PC-3 (cell line): ENCODE measurements at regions not wholly inside any gene's neighbourhood (a gene's known extent, or its start where the extent isn't known, plus 50 kb on each side); places are given as distances from the start of the nearest gene placed in this dataset.

Experiments
- ATAC-seq: fragments of 200-7000 bp; cut with Tn5 transposase; 2 replicates; pipeline ENCODE4 v1.9.1; 2020; ENCODE audit warnings: mild to moderate bottlenecking, moderate library complexity
- BruUV-seq: library from RNA; stranded (reverse); fragments of 400-500 nt; replicated peaks from 2 replicates; lab custom pipeline; 2021; lab: Mats Ljungman, UMichigan
- CTCF ChIA-PET: fragments of 300-600 bp; sonication (Branson Sonifier 250); formaldehyde crosslinking; loops from one replicate; lab custom pipeline; 2022; ENCODE audit warnings: antibody characterized with exemption; lab: Charles Lee
- POLR2A ChIA-PET: fragments of 300-600 bp; sonication (Branson Sonifier 250); formaldehyde crosslinking; loops from one replicate; lab custom pipeline; 2022; ENCODE audit warnings: antibody characterized with exemption; ENCODE audit not compliant: unreplicated experiment; lab: Charles Lee
- DNase-seq: peaks from one replicate; pipeline ENCODE4 v3.0.0-alpha.2; 2015
- H2AFZ ChIP-seq: fragments of 300-600 bp; sonication (generic); 2 replicates; pipeline ENCODE4 v1.6.0; 2016; ENCODE audit warnings: antibody characterized with exemption, low read length
- H3F3A ChIP-seq: fragments of 300-600 bp; sonication (generic); one replicate; pipeline ENCODE4 v1.6.0; 2017; ENCODE audit warnings: antibody characterized with exemption, low read length, control low read depth, mild to moderate bottlenecking; ENCODE audit not compliant: unreplicated experiment
- H3K27ac ChIP-seq: fragments of 300-600 bp; sonication (generic); 2 replicates; pipeline ENCODE4 v1.5.1; 2016; ENCODE audit warnings: mild to moderate bottlenecking, low read length
- H3K27me3 ChIP-seq: fragments of 300-600 bp; sonication (generic); 2 replicates; pipeline ENCODE4 v1.6.1; 2016; ENCODE audit warnings: low read length, mixed read lengths
- H3K36me3 ChIP-seq: fragments of 300-600 bp; sonication (generic); 2 replicates; pipeline ENCODE4 v1.6.1; 2016; ENCODE audit warnings: low read depth, mixed run types, low read length, mixed read lengths
- H3K4me1 ChIP-seq: fragments of 300-600 bp; sonication (generic); 2 replicates; pipeline ENCODE4 v1.5.1; 2016; ENCODE audit warnings: low read length; ENCODE audit not compliant: insufficient read depth
- H3K4me2 ChIP-seq: fragments of 300-600 bp; sonication (generic); 2 replicates; pipeline ENCODE4 v1.6.0; 2016; ENCODE audit warnings: low read length
- H3K4me3 ChIP-seq: fragments of 300-600 bp; sonication (generic); 2 replicates; pipeline ENCODE4 v1.5.1; 2016; ENCODE audit warnings: mild to moderate bottlenecking, low read length, mixed read lengths
- H3K79me2 ChIP-seq: fragments of 300-600 bp; sonication (generic); 2 replicates; pipeline ENCODE4 v1.6.1; 2017; ENCODE audit warnings: low read length, mixed read lengths
- H3K9ac ChIP-seq: fragments of 300-600 bp; sonication (generic); 2 replicates; pipeline ENCODE4 v1.6.0; 2016; ENCODE audit warnings: mild to moderate bottlenecking, low read length
- H3K9me2 ChIP-seq: fragments of 300-600 bp; sonication (generic); replicated peaks from 2 replicates; pipeline ENCODE4 v1.6.1; 2016; ENCODE audit warnings: mixed run types, low read length, mixed read lengths
- H3K9me3 ChIP-seq: fragments of 300-600 bp; sonication (generic); 2 replicates; pipeline ENCODE4 v1.6.1; 2016; ENCODE audit warnings: low read length, mixed read lengths
- H4K20me1 ChIP-seq: fragments of 300-600 bp; sonication (generic); 2 replicates; pipeline ENCODE4 v1.6.1; 2016; ENCODE audit warnings: low read length, mixed read lengths
- EZH2 ChIP-seq: fragments of 300-600 bp; sonication (generic); IDR thresholded peaks from one replicate; pipeline ENCODE4 v1.6.1; 2017; ENCODE audit warnings: antibody characterized with exemption, mild to moderate bottlenecking, low read length; ENCODE audit not compliant: unreplicated experiment
- EZH2phosphoT487 ChIP-seq: fragments of 300-600 bp; sonication (generic); IDR thresholded peaks from 2 replicates; pipeline ENCODE4 v1.6.1; 2018; ENCODE audit warnings: mild to moderate bottlenecking, antibody characterized with exemption, low read length, borderline replicate concordance
- intact Hi-C: fragments of 100-400 bp; cut with micrococcal nuclease; formaldehyde crosslinking; loops from 2 replicates; pipeline ENCODE4 v1.9.0; 2023
- TF ChIP-seq, protein P1 (sequence below): fragments of 300-600 bp; sonication (generic); conservative IDR thresholded peaks from 2 replicates; pipeline ENCODE4 v1.5.1; 2017; ENCODE audit warnings: antibody characterized with exemption, low read depth, mild to moderate bottlenecking, low read length

GRCh38 chr3:197371591-197372046 is 73.2 kb upstream of the DLG1 start:
- Histone ChIP-seq H2AFZ (no peak overlapping the region), H3K9ac (peak overlapping the region; percentile 55), H3K27ac (peak overlapping the region; percentile 90), H3K9me2 (no peaks in the 10 kb centered on the region), H3K27me3 (no peaks in the 10 kb centered on the region), H3K4me2 (peak overlapping the region; percentile 72), H3K9me3 (no peaks in the 10 kb centered on the region), H4K20me1 (no peaks in the 10 kb centered on the region), H3K4me3 (no peak overlapping the region), H3K79me2 (no peaks in the 10 kb centered on the region), H3K36me3 (no peaks in the 10 kb centered on the region), H3K4me1 (peaks cover 56% of the 10 kb centered on the region), H3F3A (peaks cover 6% of the 10 kb centered on the region)
- no peak for DNase-seq
- TF ChIP-seq EZH2 (no peak), EZH2phosphoT487 (no peak)
- TF ChIP-seq, protein P1, sequence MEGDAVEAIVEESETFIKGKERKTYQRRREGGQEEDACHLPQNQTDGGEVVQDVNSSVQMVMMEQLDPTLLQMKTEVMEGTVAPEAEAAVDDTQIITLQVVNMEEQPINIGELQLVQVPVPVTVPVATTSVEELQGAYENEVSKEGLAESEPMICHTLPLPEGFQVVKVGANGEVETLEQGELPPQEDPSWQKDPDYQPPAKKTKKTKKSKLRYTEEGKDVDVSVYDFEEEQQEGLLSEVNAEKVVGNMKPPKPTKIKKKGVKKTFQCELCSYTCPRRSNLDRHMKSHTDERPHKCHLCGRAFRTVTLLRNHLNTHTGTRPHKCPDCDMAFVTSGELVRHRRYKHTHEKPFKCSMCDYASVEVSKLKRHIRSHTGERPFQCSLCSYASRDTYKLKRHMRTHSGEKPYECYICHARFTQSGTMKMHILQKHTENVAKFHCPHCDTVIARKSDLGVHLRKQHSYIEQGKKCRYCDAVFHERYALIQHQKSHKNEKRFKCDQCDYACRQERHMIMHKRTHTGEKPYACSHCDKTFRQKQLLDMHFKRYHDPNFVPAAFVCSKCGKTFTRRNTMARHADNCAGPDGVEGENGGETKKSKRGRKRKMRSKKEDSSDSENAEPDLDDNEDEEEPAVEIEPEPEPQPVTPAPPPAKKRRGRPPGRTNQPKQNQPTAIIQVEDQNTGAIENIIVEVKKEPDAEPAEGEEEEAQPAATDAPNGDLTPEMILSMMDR, result no peak
- intact Hi-C loops, result loop anchor here (1.0 to 5.0 kb wide), 2 partner anchors 73 to 131 kb away; partner anchors contain the start of gene DLG1
- CTCF ChIA-PET, result interaction anchor here (1.1 kb wide), 1 partner anchor 23 kb away, joined by 3 read pairs; no protein-coding TSS in a partner anchor
- no peak for ATAC-seq
- POLR2A ChIA-PET, result interaction anchor here (0.6 to 1.0 kb wide), 2 partner anchors 51 to 62 kb away, joined by 3 to 7 read pairs; no protein-coding TSS in a partner anchor
- BruUV-seq, result TSS peak; percentile 83

DNA sequence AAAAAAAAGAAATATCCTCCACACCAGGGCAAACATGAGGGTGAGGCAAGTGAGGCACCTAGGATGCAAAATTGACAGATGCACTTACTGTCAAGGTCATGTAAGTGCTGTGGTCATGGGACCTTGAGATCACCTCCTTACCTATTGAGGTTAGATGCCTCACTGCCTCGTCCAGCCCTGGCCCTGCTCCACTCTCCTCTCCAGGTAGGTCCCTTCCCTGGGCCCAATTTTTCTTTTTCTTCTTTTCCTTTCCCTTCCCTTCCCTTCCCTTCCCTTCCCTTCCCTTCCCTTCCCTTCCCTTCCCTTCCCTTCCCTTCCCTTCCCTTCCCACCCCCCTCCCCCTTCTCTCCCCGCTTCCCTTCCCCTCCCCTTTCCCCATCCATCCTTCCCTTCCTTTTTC is 71.1 kb upstream of the DLG1 start:
- no peaks in the 10 kb centered on the region for H3K36me3 ChIP-seq
- no peaks in the 10 kb centered on the region for H3K79me2 ChIP-seq
- BruUV-seq, result no TSS peak
- H3K9ac ChIP-seq, result no peak overlapping the region
- ATAC-seq, result no peak
- ChIA-PET POLR2A (no interaction called here), CTCF (no interaction called here)
- H3K9me2 ChIP-seq, result no peaks in the 10 kb centered on the region
- TF ChIP-seq EZH2phosphoT487 (no peak), EZH2 (no peak)
- TF ChIP-seq, protein P1, result no peak
- no peak overlapping the region for H3K4me3 ChIP-seq
- H3K27ac ChIP-seq, result no peak overlapping the region
- no peak overlapping the region for H2AFZ ChIP-seq
- no peak overlapping the region for H3K4me2 ChIP-seq
- intact Hi-C loops, result no loop called here
- H3K9me3 ChIP-seq, result no peaks in the 10 kb centered on the region
- DNase-seq, result no peak
- peaks cover 76% of the 10 kb centered on the region for H3K4me1 ChIP-seq
- peaks cover 6% of the 10 kb centered on the region for H3F3A ChIP-seq
- H4K20me1 ChIP-seq, result no peaks in the 10 kb centered on the region
- H3K27me3 ChIP-seq, result no peaks in the 10 kb centered on the region

DNA sequence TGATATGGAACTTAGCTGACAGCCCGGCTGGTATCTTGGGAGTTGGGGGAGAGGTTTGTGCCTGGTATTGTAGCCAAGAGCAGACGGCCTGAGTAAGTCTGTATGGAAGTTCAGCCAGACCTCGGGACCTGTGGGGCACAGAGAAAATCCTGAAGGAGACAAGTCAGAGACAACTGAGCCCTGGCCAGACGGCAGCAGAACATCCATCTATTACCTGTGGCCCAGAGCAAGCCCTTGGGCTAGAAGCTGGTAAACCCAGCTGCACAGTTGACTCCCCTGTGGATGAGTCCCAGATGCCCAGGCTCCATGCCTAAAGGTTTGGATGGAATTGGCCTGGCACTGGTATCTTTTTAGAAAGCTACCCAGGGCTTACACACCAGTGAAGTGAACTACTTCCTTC is 70.4 kb upstream of the DLG1 start:
- no peak overlapping the region for H3K4me3 ChIP-seq
- H4K20me1 ChIP-seq, result no peaks in the 10 kb centered on the region
- no peaks in the 10 kb centered on the region for H3K36me3 ChIP-seq
- TF ChIP-seq, protein P1, result no peak
- no peak for TF ChIP-seq EZH2phosphoT487
- no peak for TF ChIP-seq EZH2
- peaks cover 79% of the 10 kb centered on the region for H3K4me1 ChIP-seq
- H3K9ac ChIP-seq, result no peak overlapping the region
- POLR2A ChIA-PET, result no interaction called here
- no peaks in the 10 kb centered on the region for H3K9me3 ChIP-seq
- CTCF ChIA-PET, result no interaction called here
- ATAC-seq, result no peak
- H3K27me3 ChIP-seq, result no peaks in the 10 kb centered on the region
- no peak for DNase-seq
- no TSS peak for BruUV-seq
- no peaks in the 10 kb centered on the region for H3K79me2 ChIP-seq
- no peak overlapping the region for H3K4me2 ChIP-seq
- H3K9me2 ChIP-seq, result no peaks in the 10 kb centered on the region
- intact Hi-C loops, result no loop called here
- no peak overlapping the region for H2AFZ ChIP-seq
- H3F3A ChIP-seq, result peaks cover 6% of the 10 kb centered on the region
- no peak overlapping the region for H3K27ac ChIP-seq
